GM19467 (cell line): ENCODE measurements at regions not wholly inside any gene's neighbourhood (a gene's known extent, or its start where the extent isn't known, plus 50 kb on each side); places are given as distances from the start of the nearest gene placed in this dataset.

Source experiments
- ATAC-seq: cut with Tn5 transposase; IDR thresholded peaks from one replicate; pipeline ENCODE4 v1.9.1; 2021; ENCODE audit warnings: mild to moderate bottlenecking, moderate library complexity; ENCODE audit not compliant: unreplicated experiment

GRCh38 chr18:24726727-24727492 lies 266.5 kb downstream of the HRH4 start:
- no peak for ATAC-seq

GRCh38 chr18:24727685-24728084 lies 267.2 kb downstream of the HRH4 start:
- no peak for ATAC-seq

GRCh38 chr18:24731158-24731557 lies 270.7 kb downstream of the HRH4 start:
- no peak for ATAC-seq

GRCh38 chr18:24731981-24732380 lies 271.5 kb downstream of the HRH4 start:
- no peak for ATAC-seq

GRCh38 chr18:24734058-24734457 lies 273.6 kb downstream of the HRH4 start:
- ATAC-seq = no peak

GRCh38 chr18:24735624-24736231 lies 275.3 kb downstream of the HRH4 start:
- no peak for ATAC-seq

GRCh38 chr18:24736662-24737330 lies 276.4 kb downstream of the HRH4 start:
- ATAC-seq = no peak

- no peak for ATAC-seq
Measured at GRCh38 chr18:24740829-24741228, 280.4 kb downstream of the HRH4 start.

GRCh38 chr18:24741321-24741720 lies 280.9 kb downstream of the HRH4 start:
- ATAC-seq = no peak

- ATAC-seq = no peak
Measured at GRCh38 chr18:24741965-24742724, 281.7 kb downstream of the HRH4 start.

- ATAC-seq = no peak
Measured at GRCh38 chr18:24754583-24755253, 294.3 kb downstream of the HRH4 start.

GRCh38 chr18:24756385-24756784 lies 295.9 kb downstream of the HRH4 start:
- ATAC-seq = no peak

- ATAC-seq = no peak
Measured at GRCh38 chr18:24757134-24757533, 296.7 kb downstream of the HRH4 start.

- no peak for ATAC-seq
Measured at GRCh38 chr18:24761765-24762164, 301.3 kb downstream of the HRH4 start.

GRCh38 chr18:24762511-24762910 lies 302.1 kb downstream of the HRH4 start:
- no peak for ATAC-seq

GRCh38 chr18:24763765-24764513 lies 303.5 kb downstream of the HRH4 start:
- no peak for ATAC-seq

GRCh38 chr18:24764766-24765165 lies 304.3 kb downstream of the HRH4 start:
- no peak for ATAC-seq

- ATAC-seq = no peak
Measured at GRCh38 chr18:24766376-24766775, 305.9 kb downstream of the HRH4 start.

- no peak for ATAC-seq
Measured at GRCh38 chr18:24770311-24771024, 310.0 kb downstream of the HRH4 start.
